Natural killer cell (primary cell): ENCODE measurements at regions not wholly inside any gene's neighbourhood (a gene's known extent, or its start where the extent isn't known, plus 50 kb on each side); places are given as distances from the start of the nearest gene placed in this dataset.
"Not testable (repeated sequence)": the region's sequence is repeated elsewhere in the genome, so short reads cannot be mapped to it uniquely, and the experiment has no call there.

Experiments used
- ATAC-seq, 3 donors: fragments of 150-1000 bp in 2 of 3; fragments of 200-7000 bp in 1 of 3; cut with Tn5 transposase; 1 replicate in 1 of 3; 2 replicates in 2 of 3; pipeline ENCODE4 v1.10.0; 2021; ENCODE audit warnings: mild to moderate bottlenecking in 2 of 3, moderate library complexity in 2 of 3
- DNase-seq, 2 donors: peaks; one replicate each; pipeline versions ENCODE4 v3.0.0 to v3.0.0-alpha.2; 2013 to 2021; ENCODE audit warnings: mixed read lengths in 1 of 2
- H3K27ac ChIP-seq: one replicate; pipeline ENCODE4 v1.5.1; 2013; ENCODE audit warnings: mild to moderate bottlenecking, low read length
- H3K27me3 ChIP-seq: one replicate; pipeline ENCODE4 v1.6.1; 2013; ENCODE audit warnings: low read length; ENCODE audit not compliant: control insufficient read depth, insufficient read depth
- H3K36me3 ChIP-seq: one replicate; pipeline ENCODE4 v1.6.1; 2013; ENCODE audit warnings: low read length; ENCODE audit not compliant: control insufficient read depth, insufficient read depth
- H3K4me1 ChIP-seq: one replicate; pipeline ENCODE4 v1.6.1; 2013; ENCODE audit warnings: low read length; ENCODE audit not compliant: control insufficient read depth, insufficient read depth
- H3K4me3 ChIP-seq: one replicate; pipeline ENCODE4 v1.5.1; 2013; ENCODE audit warnings: low read length
- H3K9me3 ChIP-seq: one replicate; pipeline ENCODE4 v1.6.1; 2013; ENCODE audit warnings: low read length; ENCODE audit not compliant: control insufficient read depth, insufficient read depth
- H3K27ac Mint-ChIP-seq, 2 donors: one replicate each; pipeline ENCODE4 v1.8.0; 2022; ENCODE audit warnings: mild to moderate bottlenecking in 2 of 2, mixed read lengths in 2 of 2, moderate library complexity in 1 of 2
- H3K27me3 Mint-ChIP-seq, 2 donors: one replicate each; pipeline ENCODE4 v1.8.0; 2022; ENCODE audit warnings: low read depth in 2 of 2, mixed read lengths in 2 of 2
- H3K36me3 Mint-ChIP-seq: one replicate; pipeline ENCODE4 v1.8.0; 2022; ENCODE audit warnings: mixed read lengths
- H3K4me1 Mint-ChIP-seq, 2 donors: one replicate each; pipeline ENCODE4 v1.8.0; 2022; ENCODE audit warnings: mixed read lengths in 2 of 2
- H3K4me3 Mint-ChIP-seq: one replicate; pipeline ENCODE4 v1.8.0; 2022; ENCODE audit warnings: mild to moderate bottlenecking, moderate library complexity, mixed read lengths
- H3K9me3 Mint-ChIP-seq, 2 donors: one replicate each; pipeline ENCODE4 v1.8.0; 2022; ENCODE audit warnings: mixed read lengths in 2 of 2
- CTCF ChIP-seq: fragments of 200-600 bp; IDR thresholded peaks from one replicate; pipeline ENCODE4 v1.8.0; 2022; ENCODE audit warnings: antibody characterized with exemption
- WGBS: methylation state at CpG from one replicate; pipeline ENCODE4 v1.1.7; 2013; ENCODE audit warnings: missing lambda C conversion rate; ENCODE audit not compliant: insufficient coverage; 5-methylcytosine and 5-hydroxymethylcytosine counted together
- intact Hi-C: fragments of 100-400 bp; cut with micrococcal nuclease; formaldehyde crosslinking; loops from one replicate; pipeline ENCODE4 v1.14.2; 2022

GRCh38 chrX:980587-981235 is 231.7 kb downstream of the CRLF2 start:
- TF ChIP-seq CTCF: no peak
- no peak overlapping the region for H3K27ac ChIP-seq
- no peaks in the 10 kb centered on the region for H3K36me3 Mint-ChIP-seq
- H3K27me3 Mint-ChIP-seq: peaks cover 21 to 36% of the 10 kb centered on the region in 2 donors
- no peak overlapping the region for H3K4me3 ChIP-seq
- no peak overlapping the region for H3K4me3 Mint-ChIP-seq
- 46% methylated on average over 7 of the region's 7 CpGs for WGBS
- no peak for DNase-seq
- H3K27ac Mint-ChIP-seq: no peak overlapping the region
- ATAC-seq: no peak
- H3K27me3 ChIP-seq: peaks cover 2% of the 10 kb centered on the region
- H3K4me1 ChIP-seq: no peaks in the 10 kb centered on the region
- H3K9me3 Mint-ChIP-seq: peaks cover 2 to 3% of the 10 kb centered on the region in 2 donors
- no peaks in the 10 kb centered on the region for H3K9me3 ChIP-seq
- H3K36me3 ChIP-seq: no peaks in the 10 kb centered on the region
- no peaks in the 10 kb centered on the region for H3K4me1 Mint-ChIP-seq
- intact Hi-C loops: no loop called here

- H3K27me3 ChIP-seq, H3K27ac Mint-ChIP-seq, H3K4me3 Mint-ChIP-seq, H3K4me1 Mint-ChIP-seq, H3K4me3 ChIP-seq, H3K4me1 ChIP-seq, H3K9me3 ChIP-seq, H3K9me3 Mint-ChIP-seq, H3K27ac ChIP-seq, DNase-seq, H3K36me3 Mint-ChIP-seq, intact Hi-C loops, H3K36me3 ChIP-seq, ATAC-seq: not testable (repeated sequence)
- peaks cover 21 to 36% of the 10 kb centered on the region in 2 donors for H3K27me3 Mint-ChIP-seq
- WGBS: 98% methylated on average over 16 of the region's 18 CpGs
These were observed 233.3 kb downstream of the CRLF2 start for GRCh38 chrX:979127-979526.

GRCh38 chrX:973010-973632 is 239.3 kb downstream of the CRLF2 start:
- peaks cover 2 to 3% of the 10 kb centered on the region in 2 donors for H3K9me3 Mint-ChIP-seq
- Histone ChIP-seq H3K36me3 (no peaks in the 10 kb centered on the region), H3K4me3 (no peak overlapping the region), H3K27ac (no peak overlapping the region), H3K4me1 (no peaks in the 10 kb centered on the region), H3K27me3 (no peaks in the 10 kb centered on the region), H3K9me3 (no peaks in the 10 kb centered on the region)
- no peak overlapping the region for H3K4me3 Mint-ChIP-seq
- peaks cover 0 to 7% of the 10 kb centered on the region in 2 donors for H3K27me3 Mint-ChIP-seq
- DNase-seq (no peak), ATAC-seq (no peak)
- H3K4me1 Mint-ChIP-seq: no peaks in the 10 kb centered on the region
- 90% methylated on average over 21 of the region's 23 CpGs for WGBS
- H3K27ac Mint-ChIP-seq: no peak overlapping the region
- intact Hi-C loops: no loop called here
- no peaks in the 10 kb centered on the region for H3K36me3 Mint-ChIP-seq
- no peak for TF ChIP-seq CTCF

GRCh38 chrX:968148-968965 is 244.1 kb downstream of the CRLF2 start:
- WGBS: 89% methylated on average over 12 of the region's 13 CpGs
- no peak for TF ChIP-seq CTCF
- Mint-ChIP-seq H3K27ac (no peak overlapping the region), H3K36me3 (no peaks in the 10 kb centered on the region), H3K9me3 (no peaks in the 10 kb centered on the region), H3K4me1 (peaks cover 8 to 21% of the 10 kb centered on the region in 2 donors), H3K27me3 (no peaks in the 10 kb centered on the region), H3K4me3 (no peak overlapping the region)
- H3K4me3 ChIP-seq: no peak overlapping the region
- ATAC-seq (no peak), DNase-seq (no peak)
- H3K36me3 ChIP-seq: no peaks in the 10 kb centered on the region
- H3K9me3 ChIP-seq: no peaks in the 10 kb centered on the region
- H3K27ac ChIP-seq: no peak overlapping the region
- intact Hi-C loops: no loop called here
- H3K4me1 ChIP-seq: no peaks in the 10 kb centered on the region
- no peaks in the 10 kb centered on the region for H3K27me3 ChIP-seq
